Astrocyte (in vitro differentiated cells and primary cell): ENCODE measurements at regions not wholly inside any gene's neighbourhood (a gene's known extent, or its start where the extent isn't known, plus 50 kb on each side); places are given as distances from the start of the nearest gene placed in this dataset.

Experiments
- DNase-seq: peaks from one replicate; pipeline ENCODE4 v3.0.0-alpha.2; 2010; ENCODE audit warnings: low read depth
- FAIRE-seq: peaks from 2 replicates; lab custom pipeline; 2011; peaks lifted over from hg19 to GRCh38; lab: Jason Lieb, UNC
- H2AFZ ChIP-seq: 2 replicates; pipeline ENCODE4 v1.6.0; 2012; ENCODE audit warnings: low read depth, low read length, inconsistent platforms
- H3K27ac ChIP-seq: 2 replicates; pipeline ENCODE4 v1.5.1; 2011; ENCODE audit warnings: low read depth, low read length, inconsistent platforms
- H3K27me3 ChIP-seq: 2 replicates; pipeline ENCODE4 v1.6.0; 2011; ENCODE audit warnings: low read length, inconsistent platforms; ENCODE audit not compliant: insufficient read depth
- H3K36me3 ChIP-seq: 2 replicates; pipeline ENCODE4 v1.5.1; 2011; ENCODE audit warnings: low read length, inconsistent platforms; ENCODE audit not compliant: insufficient read depth
- H3K4me1 ChIP-seq: 2 replicates; pipeline ENCODE4 v1.5.1; 2011; ENCODE audit warnings: low read length, inconsistent platforms; ENCODE audit not compliant: insufficient read depth
- H3K4me2 ChIP-seq: 2 replicates; pipeline ENCODE4 v1.6.0; 2012; ENCODE audit warnings: low read length, inconsistent platforms
- H3K4me3 ChIP-seq: 2 replicates; pipeline ENCODE4 v1.5.1; 2011; ENCODE audit warnings: low read depth, mild to moderate bottlenecking, low read length, inconsistent platforms; ENCODE audit not compliant: insufficient read depth
- H3K79me2 ChIP-seq: 2 replicates; pipeline ENCODE4 v1.6.0; 2012; ENCODE audit warnings: mild to moderate bottlenecking, low read length, inconsistent platforms; ENCODE audit not compliant: insufficient read depth
- H3K9ac ChIP-seq: 2 replicates; pipeline ENCODE4 v1.6.0; 2012; ENCODE audit warnings: mild to moderate bottlenecking, low read length, inconsistent platforms
- H3K9me3 ChIP-seq: 2 replicates; pipeline ENCODE4 v1.5.1; 2012; ENCODE audit warnings: low read depth, mild to moderate bottlenecking, low read length, inconsistent platforms; ENCODE audit not compliant: insufficient read depth
- H4K20me1 ChIP-seq: 2 replicates; pipeline ENCODE4 v1.6.0; 2012; ENCODE audit warnings: low read length, inconsistent platforms; ENCODE audit not compliant: insufficient read depth
- H3K27ac Mint-ChIP-seq: one replicate; pipeline ENCODE4 v1.8.0; 2021; ENCODE audit warnings: mild to moderate bottlenecking, mixed read lengths; ENCODE audit not compliant: unreplicated experiment
- H3K27me3 Mint-ChIP-seq: one replicate; pipeline ENCODE4 v1.8.0; 2021; ENCODE audit warnings: low read depth, mixed read lengths; ENCODE audit not compliant: unreplicated experiment
- H3K36me3 Mint-ChIP-seq: one replicate; pipeline ENCODE4 v1.8.0; 2021; ENCODE audit warnings: low read depth, mixed read lengths; ENCODE audit not compliant: unreplicated experiment
- H3K4me1 Mint-ChIP-seq: one replicate; pipeline ENCODE4 v1.8.0; 2021; ENCODE audit warnings: low read depth, mixed read lengths; ENCODE audit not compliant: unreplicated experiment
- H3K4me3 Mint-ChIP-seq: one replicate; pipeline ENCODE4 v1.8.0; 2021; ENCODE audit warnings: mild to moderate bottlenecking, moderate library complexity, mixed read lengths; ENCODE audit not compliant: unreplicated experiment
- H3K9me3 Mint-ChIP-seq: one replicate; pipeline ENCODE4 v1.8.0; 2021; ENCODE audit warnings: mild to moderate bottlenecking, mixed read lengths; ENCODE audit not compliant: unreplicated experiment
- CTCF ChIP-seq: IDR thresholded peaks from 2 replicates; pipeline ENCODE4 v1.5.1; 2011; ENCODE audit warnings: low read depth, mild to moderate bottlenecking, inconsistent platforms, low read length, moderate library complexity; ENCODE audit not compliant: insufficient read depth
- EZH2 ChIP-seq: IDR thresholded peaks from 2 replicates; pipeline ENCODE4 v1.6.1; 2012; ENCODE audit warnings: mild to moderate bottlenecking, low read length, inconsistent platforms; ENCODE audit not compliant: insufficient read depth

- Histone ChIP-seq H2AFZ (no peak overlapping the region), H3K4me3 (no peak overlapping the region), H3K4me2 (no peak overlapping the region), H3K9ac (no peak overlapping the region), H4K20me1 (no peaks in the 10 kb centered on the region), H3K4me1 (no peaks in the 10 kb centered on the region), H3K79me2 (no peaks in the 10 kb centered on the region), H3K9me3 (no peaks in the 10 kb centered on the region), H3K27ac (no peak overlapping the region), H3K27me3 (no peaks in the 10 kb centered on the region), H3K36me3 (no peaks in the 10 kb centered on the region)
- H3K27ac Mint-ChIP-seq = no peak overlapping the region
- FAIRE-seq (no peak), DNase-seq (peak; percentile 52)
- H3K27me3 Mint-ChIP-seq = no peaks in the 10 kb centered on the region
- no peak overlapping the region for H3K4me3 Mint-ChIP-seq
- no peaks in the 10 kb centered on the region for H3K4me1 Mint-ChIP-seq
- H3K36me3 Mint-ChIP-seq = no peaks in the 10 kb centered on the region
- H3K9me3 Mint-ChIP-seq = no peaks in the 10 kb centered on the region
- TF ChIP-seq CTCF (no peak), EZH2 (no peak)
Measured at GRCh38 chr9:74336161-74336560, 161.0 kb upstream of the RORB start.

GRCh38 chr9:74348777-74349176 is 148.4 kb upstream of the RORB start:
- H3K27ac Mint-ChIP-seq = no peak overlapping the region
- no peaks in the 10 kb centered on the region for H3K9me3 ChIP-seq
- FAIRE-seq = no peak

More at GRCh38 chr9:74348777-74349176, 148.4 kb upstream of the RORB start:
- Histone ChIP-seq H3K27me3 (no peaks in the 10 kb centered on the region), H2AFZ (no peak overlapping the region), H3K36me3 (no peaks in the 10 kb centered on the region), H4K20me1 (no peaks in the 10 kb centered on the region), H3K9ac (no peak overlapping the region), H3K4me3 (no peak overlapping the region), H3K27ac (no peak overlapping the region), H3K4me2 (no peak overlapping the region), H3K79me2 (no peaks in the 10 kb centered on the region), H3K4me1 (no peaks in the 10 kb centered on the region)
- no peaks in the 10 kb centered on the region for H3K27me3 Mint-ChIP-seq
- TF ChIP-seq EZH2 (no peak), CTCF (no peak)
- no peaks in the 10 kb centered on the region for H3K9me3 Mint-ChIP-seq
- H3K36me3 Mint-ChIP-seq = no peaks in the 10 kb centered on the region
- H3K4me1 Mint-ChIP-seq = no peaks in the 10 kb centered on the region
- no peak overlapping the region for H3K4me3 Mint-ChIP-seq
- DNase-seq = no peak
